Tibial nerve (tissue), 4 donors: ENCODE measurements at regions not wholly inside any gene's neighbourhood (a gene's known extent, or its start where the extent isn't known, plus 50 kb on each side); places are given as distances from the start of the nearest gene placed in this dataset.
A peak's percentile ranks its signal among the peaks of the same experiment; 100 is the strongest.

Experiments used
- DNase-seq, 2 donors: peaks; one replicate each; pipeline ENCODE4 v3.0.0-alpha.2; 2019; ENCODE audit warnings: low spot score in 2 of 2
- H3K27ac ChIP-seq, 4 donors: fragments of 200-600 bp; sonication (generic) in 3 of 4; one replicate each; pipeline ENCODE4 v1.5.1; 2017 to 2019; ENCODE audit warnings: mild to moderate bottlenecking in 1 of 4
- H3K27me3 ChIP-seq, 2 donors: fragments of 200-600 bp; sonication (generic) in 1 of 2; one replicate each; pipeline versions ENCODE4 v1.5.1 to v1.6.0; 2017 to 2019
- H3K36me3 ChIP-seq, 3 donors: fragments of 200-600 bp; sonication (generic); one replicate each; pipeline ENCODE4 v1.5.1; 2018 to 2019
- H3K4me1 ChIP-seq, 4 donors: fragments of 200-600 bp; sonication (generic) in 3 of 4; one replicate each; pipeline ENCODE4 v1.5.1; 2017 to 2019
- H3K4me3 ChIP-seq, 4 donors: fragments of 200-600 bp; sonication (generic) in 3 of 4; one replicate each; pipeline ENCODE4 v1.5.1; 2017 to 2019; ENCODE audit warnings: mild to moderate bottlenecking in 1 of 4, moderate library complexity in 1 of 4
- H3K9me3 ChIP-seq, 4 donors: fragments of 200-600 bp; sonication (generic) in 3 of 4; one replicate each; pipeline ENCODE4 v1.5.1; 2017 to 2019
- CTCF ChIP-seq, 5 experiments: fragments of 200-600 bp in 3 of 5; fragments of 450-650 bp in 2 of 5; sonication (generic) in 3 of 5; IDR thresholded peaks; one replicate each; pipeline ENCODE4 v1.5.1; 2016 to 2019; ENCODE audit warnings: antibody characterized with exemption in 5 of 5, mild to moderate bottlenecking in 3 of 5, moderate library complexity in 2 of 5
- EP300 ChIP-seq, 2 donors: sonication (generic); formaldehyde crosslinking; IDR thresholded peaks; one replicate each; pipeline ENCODE4 v1.6.1; 2017; ENCODE audit warnings: antibody characterized with exemption in 2 of 2, mild to moderate bottlenecking in 1 of 2
- POLR2A ChIP-seq, 2 donors: fragments of 450-650 bp; IDR thresholded peaks; one replicate each; pipeline ENCODE4 v1.6.1; 2017; ENCODE audit warnings: antibody characterized with exemption in 2 of 2, mild to moderate bottlenecking in 2 of 2, moderate library complexity in 2 of 2
- WGBS, 2 donors: methylation state at CpG; one replicate each; pipeline ENCODE4 v1.1.5; 2018; 5-methylcytosine and 5-hydroxymethylcytosine counted together

DNA sequence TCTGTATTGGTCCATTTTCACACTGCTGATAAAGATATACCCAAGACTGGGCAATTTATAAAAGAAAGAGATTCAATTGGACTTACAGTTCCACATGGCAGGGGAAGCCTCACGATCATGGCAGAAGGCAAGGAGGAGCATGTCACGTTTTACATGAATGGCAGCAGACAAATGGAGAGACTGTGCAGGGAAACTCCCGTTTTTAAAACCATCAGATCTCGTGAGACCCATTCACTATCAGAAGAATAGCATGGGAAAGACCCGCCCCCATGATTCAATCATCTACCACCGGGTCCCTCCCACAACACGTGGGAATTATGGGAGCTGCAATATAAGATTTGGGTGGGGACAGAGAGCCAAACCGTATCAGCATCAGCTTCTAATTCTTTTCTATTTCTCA, 217.0 kb downstream of the ANAPC1 start:
- H3K4me3 ChIP-seq, result no peak overlapping the region

GRCh38 chr2:111667542-111668273, 216.3 kb downstream of the ANAPC1 start:
- 29 to 75% methylated on average over 3 of the region's 3 CpGs for WGBS, 2 donors
- H3K4me3 ChIP-seq, result no peak overlapping the region
- no peaks in the 10 kb centered on the region for H3K9me3 ChIP-seq
- peak in 1 of 2 donors; percentile 40 for DNase-seq
- H3K27ac ChIP-seq, result no peak overlapping the region
- peaks cover 0 to 24% (median 6%) of the 10 kb centered on the region in 4 donors for H3K4me1 ChIP-seq
- H3K36me3 ChIP-seq, result no peaks in the 10 kb centered on the region
- TF ChIP-seq EP300 (IDR thresholded peaks at IDR 0.05), result peak in 1 of 2 donors; percentile 22
- no peak for TF ChIP-seq POLR2A (IDR thresholded peaks at IDR 0.05)
- peak in 4 of 5 experiments; percentile 29 to 53 (median 48) for TF ChIP-seq CTCF (IDR thresholded peaks at IDR 0.05)
- no peaks in the 10 kb centered on the region for H3K27me3 ChIP-seq

More for the DNA sequence above, 217.0 kb downstream of the ANAPC1 start:
- Histone ChIP-seq H3K4me1 (peaks cover 0 to 30% (median 6%) of the 10 kb centered on the region in 4 donors), H3K36me3 (no peaks in the 10 kb centered on the region), H3K9me3 (no peaks in the 10 kb centered on the region), H3K27ac (no peak overlapping the region), H3K27me3 (no peaks in the 10 kb centered on the region)
- no peak for TF ChIP-seq EP300 (IDR thresholded peaks at IDR 0.05)
- TF ChIP-seq CTCF (IDR thresholded peaks at IDR 0.05), result no peak
- no peak for TF ChIP-seq POLR2A (IDR thresholded peaks at IDR 0.05)
- 72 to 82% methylated on average over 8 of the region's 8 CpGs for whole genome bisulfite sequencing, 2 donors
- DNase-seq, result peak in 1 of 2 donors; percentile 4

DNA sequence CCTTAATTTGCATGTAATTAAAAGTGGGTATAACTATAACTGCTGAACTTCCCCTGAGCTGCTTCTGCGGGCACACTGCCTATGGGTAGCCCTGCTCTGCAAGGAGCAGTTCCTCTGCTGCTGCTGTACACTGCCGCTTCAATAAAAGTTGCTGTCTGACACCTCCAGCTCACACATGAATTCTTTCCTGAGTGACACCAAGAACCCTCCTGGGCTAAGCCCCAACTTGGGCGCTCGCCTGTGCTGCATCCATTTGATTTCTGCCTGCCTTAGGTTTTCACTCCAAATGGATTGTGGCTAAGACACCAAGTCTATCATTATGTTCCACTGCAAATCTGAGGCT, 215.7 kb downstream of the ANAPC1 start:
- Histone ChIP-seq H3K36me3 (no peaks in the 10 kb centered on the region), H3K9me3 (no peaks in the 10 kb centered on the region), H3K27ac (no peak overlapping the region), H3K4me3 (no peak overlapping the region), H3K4me1 (peaks cover 0 to 21% (median 4%) of the 10 kb centered on the region in 4 donors), H3K27me3 (no peaks in the 10 kb centered on the region)
- 98 to 100% methylated on average over 4 of the region's 4 CpGs for WGBS, 2 donors
- no peak for DNase-seq
- no peak for TF ChIP-seq CTCF (IDR thresholded peaks at IDR 0.05)
- TF ChIP-seq POLR2A (IDR thresholded peaks at IDR 0.05), result no peak
- no peak for TF ChIP-seq EP300 (IDR thresholded peaks at IDR 0.05)

DNA sequence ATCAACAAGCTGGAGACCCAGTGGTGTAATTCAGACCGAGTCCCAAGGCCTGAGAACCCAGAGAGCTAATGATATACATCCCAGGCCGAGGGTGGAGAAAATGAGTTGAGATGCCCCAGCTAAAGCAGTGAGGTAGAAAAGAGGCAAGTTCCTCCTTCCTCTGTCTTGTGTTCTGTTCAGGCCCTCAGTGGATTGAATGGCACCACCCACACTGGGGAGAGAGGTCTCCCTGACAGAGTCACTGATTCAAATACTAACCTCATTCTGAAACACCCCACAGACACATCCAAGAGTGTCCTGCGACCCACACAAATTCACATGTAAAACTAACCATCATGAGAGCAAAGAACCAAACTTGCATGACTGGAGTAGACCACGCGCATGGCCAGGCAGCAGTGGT, 215.3 kb downstream of the ANAPC1 start:
- Histone ChIP-seq H3K4me3 (no peak overlapping the region), H3K27ac (no peak overlapping the region), H3K4me1 (peaks cover 0 to 17% (median 4%) of the 10 kb centered on the region in 4 donors), H3K9me3 (no peaks in the 10 kb centered on the region), H3K27me3 (no peaks in the 10 kb centered on the region), H3K36me3 (no peaks in the 10 kb centered on the region)
- 95% methylated on average over 5 of the region's 5 CpGs for WGBS, 2 donors
- TF ChIP-seq EP300 (IDR thresholded peaks at IDR 0.05) (no peak), CTCF (IDR thresholded peaks at IDR 0.05) (no peak)
- peak in 1 of 2 donors; percentile 2 for DNase-seq

DNA sequence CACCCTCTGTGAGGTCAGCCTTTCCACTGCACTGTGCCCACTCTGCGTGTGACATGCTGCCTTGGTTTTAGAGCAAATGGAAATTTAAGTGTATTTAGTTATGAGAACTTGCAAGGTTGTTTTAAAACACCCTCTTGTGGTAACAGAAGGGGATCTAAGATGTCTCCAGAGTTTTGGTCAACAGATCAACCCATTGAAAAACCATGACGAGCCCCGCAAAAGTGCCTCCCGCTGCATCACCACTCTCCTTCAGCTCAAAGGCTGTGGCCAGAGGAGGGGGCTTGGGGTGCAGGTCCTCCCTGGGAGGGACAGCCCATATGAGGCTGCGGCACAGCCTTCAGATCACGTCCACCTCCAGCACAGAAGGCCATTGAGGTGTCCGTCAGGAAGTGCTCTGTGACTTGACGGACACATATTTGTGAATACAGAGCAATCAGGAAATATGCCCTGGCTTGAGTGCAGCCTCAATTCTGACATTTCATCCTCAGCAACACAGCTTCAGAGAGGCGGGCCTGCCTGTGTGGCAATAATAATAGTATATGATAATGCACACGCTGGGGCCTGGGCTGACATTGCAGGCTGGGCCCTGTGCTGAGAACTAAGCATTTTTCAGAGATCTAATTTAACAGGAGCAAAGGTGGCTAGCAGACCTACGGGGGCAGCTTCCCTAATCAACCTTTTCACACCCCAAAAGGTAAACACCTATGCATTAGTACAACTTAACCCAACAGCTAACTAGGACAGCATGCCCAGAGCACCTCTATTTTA, 213.9 kb downstream of the ANAPC1 start:
- no peak for TF ChIP-seq CTCF (IDR thresholded peaks at IDR 0.05)
- TF ChIP-seq EP300 (IDR thresholded peaks at IDR 0.05), result no peak
- no peak for TF ChIP-seq POLR2A (IDR thresholded peaks at IDR 0.05)
- H3K4me3 ChIP-seq, result no peak overlapping the region
- H3K27ac ChIP-seq, result no peak overlapping the region
- WGBS, 2 donors, result 90 to 97% methylated on average over 11 of the region's 11 CpGs
- H3K9me3 ChIP-seq, result no peaks in the 10 kb centered on the region
- DNase-seq, result no peak
- H3K4me1 ChIP-seq, result peaks cover 0 to 22% (median 4%) of the 10 kb centered on the region in 4 donors
- H3K27me3 ChIP-seq, result no peaks in the 10 kb centered on the region
- H3K36me3 ChIP-seq, result no peaks in the 10 kb centered on the region
